GM21737 (cell line): ENCODE measurements at regions not wholly inside any gene's neighbourhood (a gene's known extent, or its start where the extent isn't known, plus 50 kb on each side); places are given as distances from the start of the nearest gene placed in this dataset.
"Not testable (repeated sequence)": the region's sequence is repeated elsewhere in the genome, so short reads cannot be mapped to it uniquely, and the experiment has no call there.

Experiments
- ATAC-seq: cut with Tn5 transposase; IDR thresholded peaks from one replicate; pipeline ENCODE4 v1.9.1; 2021; ENCODE audit warnings: mild to moderate bottlenecking, moderate library complexity; ENCODE audit not compliant: unreplicated experiment

- no peak for ATAC-seq
Measured at GRCh38 chr3:15851735-15852134, 54.0 kb upstream of the ANKRD28 start.

GRCh38 chr3:15858547-15859506 is 61.0 kb upstream of the ANKRD28 start:
- peak; percentile 59 for ATAC-seq

GRCh38 chr3:15859507-15860013 is 61.8 kb upstream of the ANKRD28 start:
- peak; percentile 82 for ATAC-seq

- ATAC-seq = peak; percentile 39
Measured at GRCh38 chr3:15860014-15860934, 62.5 kb upstream of the ANKRD28 start.

GRCh38 chr3:15861163-15861562 is 63.4 kb upstream of the ANKRD28 start:
- no peak for ATAC-seq

GRCh38 chr3:15872807-15873206 is 75.0 kb upstream of the ANKRD28 start:
- ATAC-seq = no peak

GRCh38 chr3:15873415-15873814 is 75.6 kb upstream of the ANKRD28 start:
- ATAC-seq = no peak

- ATAC-seq = no peak
Measured at GRCh38 chr3:15875016-15875689, 77.4 kb upstream of the ANKRD28 start.

- ATAC-seq = no peak
Measured at GRCh38 chr3:15876669-15877068, 78.9 kb upstream of the ANKRD28 start.

GRCh38 chr3:15877813-15878212 is 80.0 kb upstream of the ANKRD28 start:
- ATAC-seq = no peak

GRCh38 chr3:15879787-15880186 is 82.0 kb upstream of the ANKRD28 start:
- ATAC-seq = not testable (repeated sequence)

- ATAC-seq = no peak
Measured at GRCh38 chr3:15882577-15882976, 84.8 kb upstream of the ANKRD28 start.

- ATAC-seq = no peak
Measured at GRCh38 chr3:15884132-15884531, 86.4 kb upstream of the ANKRD28 start.

GRCh38 chr3:15886521-15886920 is 88.7 kb upstream of the ANKRD28 start:
- ATAC-seq = no peak

GRCh38 chr3:15887261-15887660 is 89.5 kb upstream of the ANKRD28 start:
- ATAC-seq = no peak

GRCh38 chr3:15889936-15890335 is 92.2 kb upstream of the ANKRD28 start:
- no peak for ATAC-seq

GRCh38 chr3:15892311-15893227 is 94.8 kb upstream of the ANKRD28 start:
- ATAC-seq = no peak

GRCh38 chr3:15894382-15894781 is 96.6 kb upstream of the ANKRD28 start:
- no peak for ATAC-seq

- ATAC-seq = no peak
Measured at GRCh38 chr3:15896500-15896899, 98.7 kb upstream of the ANKRD28 start.

- no peak for ATAC-seq
Measured at GRCh38 chr3:15899388-15899787, 101.6 kb upstream of the ANKRD28 start.
